SK-N-SH (cell line): ENCODE measurements at regions not wholly inside any gene's neighbourhood (a gene's known extent, or its start where the extent isn't known, plus 50 kb on each side); places are given as distances from the start of the nearest gene placed in this dataset.
"Not testable (repeated sequence)": the region's sequence is repeated elsewhere in the genome, so short reads cannot be mapped to it uniquely, and the experiment has no call there.

Experiments
- CTCF ChIP-seq: fragments of 200-600 bp; sonication (generic); IDR thresholded peaks from 2 replicates; pipeline ENCODE4 v1.6.1; 2017; ENCODE audit warnings: antibody characterized with exemption, mild to moderate bottlenecking, moderate library complexity
- ELF1 ChIP-seq: IDR thresholded peaks from 2 replicates; pipeline ENCODE4 v1.4.0; 2012
- EP300 ChIP-seq, 2 experiments: IDR thresholded peaks; 2 replicates each; pipeline versions ENCODE4 v1.4.0 to v1.6.1; 2012; ENCODE audit warnings: borderline replicate concordance in 1 of 2, low read depth in 1 of 2, low read length in 1 of 2
- EZH2phosphoT487 ChIP-seq: fragments of 200-600 bp; sonication (generic); IDR thresholded peaks from 2 replicates; pipeline ENCODE4 v1.6.1; 2017; ENCODE audit warnings: low read depth, mixed run types, mild to moderate bottlenecking, antibody characterized with exemption, moderate library complexity, borderline replicate concordance
- FOSL2 ChIP-seq: IDR thresholded peaks from 2 replicates; pipeline ENCODE4 v1.4.0; 2012; ENCODE audit warnings: low read depth, mild to moderate bottlenecking, moderate library complexity, borderline replicate concordance
- POLR2AphosphoS5 ChIP-seq: IDR thresholded peaks from 2 replicates; pipeline ENCODE4 v1.6.1; 2012; ENCODE audit warnings: low read depth, low read length
- RCOR1 ChIP-seq: fragments of 150-350 bp; IDR thresholded peaks from 2 replicates; pipeline ENCODE4 v1.6.1; 2017; ENCODE audit warnings: antibody characterized with exemption, low read length
- SMC3 ChIP-seq: IDR thresholded peaks from 2 replicates; pipeline ENCODE4 v1.6.1; 2012; ENCODE audit warnings: low read depth, low read length, improper control_type of control experiment
- TAF1 ChIP-seq: IDR thresholded peaks from 2 replicates; pipeline ENCODE4 v1.6.1; 2012; ENCODE audit warnings: low read depth, mild to moderate bottlenecking, low read length, moderate library complexity, borderline replicate concordance
- USF2 ChIP-seq: fragments of 150-350 bp; IDR thresholded peaks from 2 replicates; pipeline ENCODE4 v1.6.1; 2017; ENCODE audit warnings: antibody characterized with exemption, low read length, low read depth, borderline replicate concordance
- YY1 ChIP-seq: IDR thresholded peaks from 2 replicates; pipeline ENCODE4 v1.4.0; 2012; ENCODE audit warnings: low read depth, mild to moderate bottlenecking

- not testable (repeated sequence) for TF ChIP-seq CTCF; POLR2AphosphoS5; FOSL2; SMC3; EP300 (IDR thresholded peaks at IDR 0.05; ENCODE audit: borderline replicate concordance in 1 of 2, low read depth in 1 of 2, low read length in 1 of 2); RCOR1; ELF1; YY1; TAF1; USF2; EZH2phosphoT487
These were observed 218.3 kb downstream of the BAMBI start for GRCh38 chr10:28895671-28896070.
